Stomach smooth muscle (tissue), 2 donors: ENCODE measurements at regions not wholly inside any gene's neighbourhood (a gene's known extent, or its start where the extent isn't known, plus 50 kb on each side); places are given as distances from the start of the nearest gene placed in this dataset.

Source experiments
- H3K27ac ChIP-seq: one replicate; pipeline ENCODE4 v1.7.0; 2013; ENCODE audit warnings: mild to moderate bottlenecking, low read length, inconsistent platforms
- H3K27me3 ChIP-seq, 2 donors: one replicate each; pipeline ENCODE4 v1.7.0; 2013; ENCODE audit warnings: low read length in 2 of 2; ENCODE audit not compliant: insufficient read depth in 2 of 2, control insufficient read depth in 1 of 2
- H3K36me3 ChIP-seq, 2 donors: one replicate each; pipeline ENCODE4 v1.7.0; 2013; ENCODE audit warnings: low read length in 2 of 2; ENCODE audit not compliant: control insufficient read depth in 2 of 2, insufficient read depth in 2 of 2
- H3K4me1 ChIP-seq: one replicate; pipeline ENCODE4 v1.7.0; 2013; ENCODE audit warnings: low read length; ENCODE audit not compliant: control insufficient read depth, insufficient read depth
- H3K4me3 ChIP-seq, 2 donors: one replicate each; pipeline ENCODE4 v1.7.0; 2013; ENCODE audit warnings: low read length in 2 of 2
- H3K9ac ChIP-seq, 2 donors: one replicate each; pipeline ENCODE4 v1.7.0; 2013; ENCODE audit warnings: low read length in 2 of 2, mild to moderate bottlenecking in 1 of 2
- H3K9me3 ChIP-seq, 2 donors: one replicate each; pipeline ENCODE4 v1.7.0; 2013; ENCODE audit warnings: low read length in 2 of 2; ENCODE audit not compliant: control insufficient read depth in 2 of 2
- donor health status: healthy.
- donor health status: Pancreatic carcinoma.

DNA sequence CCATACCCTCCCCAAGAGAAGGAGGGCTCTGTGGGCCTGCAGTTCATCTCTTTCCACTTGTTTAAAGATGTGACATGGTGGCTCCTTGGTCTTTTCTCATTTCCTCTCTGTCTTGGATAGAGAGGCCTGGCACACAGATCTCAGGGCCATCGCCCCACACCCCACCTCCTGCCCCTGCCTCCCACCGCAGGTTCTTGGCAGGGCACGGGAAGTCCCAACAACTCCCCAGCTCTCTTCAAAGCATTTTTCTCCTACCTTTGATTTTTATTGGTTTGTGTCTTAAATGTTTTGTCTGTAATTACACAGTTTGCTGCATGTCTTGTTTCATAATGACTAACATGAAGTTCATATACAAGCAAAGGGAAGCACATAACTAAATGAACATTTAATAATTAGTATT, 178.5 kb upstream of the MSX2 start:
- Histone ChIP-seq H3K9me3 (peaks cover 0 to 5% of the 10 kb centered on the region in 2 donors), H3K36me3 (no peaks in the 10 kb centered on the region), H3K4me3 (no peak overlapping the region), H3K9ac (no peak overlapping the region), H3K27ac (no peak overlapping the region), H3K27me3 (no peaks in the 10 kb centered on the region), H3K4me1 (no peaks in the 10 kb centered on the region)

DNA sequence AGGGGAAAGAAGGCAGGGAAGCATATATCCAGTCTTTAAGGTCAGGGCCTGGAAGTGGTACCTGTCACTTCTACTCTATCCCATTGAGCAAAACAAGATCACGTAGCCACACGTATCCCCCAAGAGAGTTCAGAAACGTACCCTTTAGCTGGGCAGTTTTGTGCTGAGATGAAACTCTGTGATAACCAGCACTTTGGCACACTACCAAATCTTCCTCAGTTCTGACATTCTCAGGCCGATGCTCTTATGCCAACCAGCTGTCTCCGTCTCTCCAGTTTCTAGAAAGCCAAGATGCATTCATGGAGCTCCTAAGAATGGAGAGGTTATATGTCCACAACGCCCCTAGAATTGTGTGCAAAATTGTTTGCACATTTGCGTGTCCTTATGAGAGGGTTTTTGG, 176.6 kb upstream of the MSX2 start:
- H3K9ac ChIP-seq, result no peak overlapping the region
- H3K36me3 ChIP-seq, result no peaks in the 10 kb centered on the region
- peaks cover 0 to 5% of the 10 kb centered on the region in 2 donors for H3K9me3 ChIP-seq
- H3K27ac ChIP-seq, result no peak overlapping the region
- H3K4me1 ChIP-seq, result no peaks in the 10 kb centered on the region
- peaks cover 0 to 2% of the 10 kb centered on the region in 2 donors for H3K27me3 ChIP-seq
- H3K4me3 ChIP-seq, result no peak overlapping the region

DNA sequence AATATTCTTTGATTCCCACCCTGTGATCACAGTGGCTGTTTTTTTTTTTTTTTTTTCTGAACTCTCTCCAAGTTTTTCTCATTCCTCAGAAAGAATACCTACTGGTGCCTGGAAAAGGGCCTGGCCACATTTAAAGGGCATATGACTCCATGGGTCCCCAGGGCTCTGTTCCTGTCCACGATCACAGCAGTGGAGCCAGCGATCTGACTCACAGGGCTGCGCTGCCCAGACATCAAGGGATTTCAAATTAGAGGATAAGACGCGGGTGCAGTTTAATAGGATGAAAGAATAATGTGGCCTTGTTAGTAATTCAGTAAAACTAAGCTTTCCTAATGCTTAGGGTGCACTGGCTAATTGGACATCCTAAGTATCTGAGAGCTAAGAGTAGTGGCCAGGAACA, 175.1 kb upstream of the MSX2 start:
- no peaks in the 10 kb centered on the region for H3K4me1 ChIP-seq
- peaks cover 0 to 2% of the 10 kb centered on the region in 2 donors for H3K27me3 ChIP-seq

DNA sequence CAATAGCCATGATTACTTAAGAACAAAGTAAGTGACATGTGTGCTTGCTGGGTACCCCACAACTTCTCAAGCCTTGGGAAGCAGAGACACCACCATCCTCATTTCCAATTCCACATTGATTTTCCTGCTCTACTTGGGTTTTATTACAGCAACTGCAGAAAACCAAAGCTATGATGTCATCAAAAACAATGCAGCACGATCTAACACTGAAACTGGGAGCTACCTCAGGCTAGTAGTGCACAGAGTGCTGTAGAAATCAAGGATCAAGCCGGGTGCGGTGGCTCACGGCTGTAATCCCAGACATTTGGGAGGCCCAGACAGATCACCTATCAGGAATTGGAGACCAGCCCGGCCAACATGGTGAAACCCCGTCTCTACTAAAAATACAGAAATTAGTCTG, 174.4 kb upstream of the MSX2 start:
- H3K27me3 ChIP-seq, result peaks cover 0 to 2% of the 10 kb centered on the region in 2 donors
- no peak overlapping the region for H3K4me3 ChIP-seq
- H3K9me3 ChIP-seq, result peaks cover 0 to 5% of the 10 kb centered on the region in 2 donors
- H3K27ac ChIP-seq, result no peak overlapping the region
- H3K4me1 ChIP-seq, result no peaks in the 10 kb centered on the region
- H3K9ac ChIP-seq, result no peak overlapping the region
- no peaks in the 10 kb centered on the region for H3K36me3 ChIP-seq

More for the DNA sequence above, 175.1 kb upstream of the MSX2 start:
- no peak overlapping the region for H3K27ac ChIP-seq
- no peak overlapping the region for H3K4me3 ChIP-seq
- no peaks in the 10 kb centered on the region for H3K36me3 ChIP-seq
- peaks cover 0 to 5% of the 10 kb centered on the region in 2 donors for H3K9me3 ChIP-seq
- H3K9ac ChIP-seq, result no peak overlapping the region

DNA sequence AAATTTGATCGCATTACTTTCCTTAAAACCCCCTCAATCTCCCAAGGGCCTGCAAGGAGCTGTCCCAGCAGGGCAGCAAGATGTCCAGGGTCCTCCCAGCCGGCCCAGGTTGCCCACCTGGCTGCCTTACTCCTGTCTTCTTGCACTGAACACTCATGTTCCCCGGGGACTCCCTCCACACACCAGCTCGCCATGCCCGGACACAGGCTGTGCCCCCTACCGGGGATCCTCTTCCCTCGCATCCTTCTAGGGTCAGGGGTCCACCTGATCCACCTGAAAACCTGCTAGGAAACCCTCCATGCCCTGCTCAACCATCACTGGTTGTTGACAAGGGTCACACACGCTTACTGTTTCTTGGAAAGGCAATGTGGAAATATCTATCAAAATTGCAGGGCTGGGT, 172.0 kb upstream of the MSX2 start:
- peaks cover 0 to 5% of the 10 kb centered on the region in 2 donors for H3K9me3 ChIP-seq
- no peaks in the 10 kb centered on the region for H3K4me1 ChIP-seq
- H3K27ac ChIP-seq, result no peak overlapping the region
- H3K36me3 ChIP-seq, result no peaks in the 10 kb centered on the region
- H3K9ac ChIP-seq, result no peak overlapping the region
- H3K4me3 ChIP-seq, result no peak overlapping the region
- H3K27me3 ChIP-seq, result peaks cover 0 to 2% of the 10 kb centered on the region in 2 donors

DNA sequence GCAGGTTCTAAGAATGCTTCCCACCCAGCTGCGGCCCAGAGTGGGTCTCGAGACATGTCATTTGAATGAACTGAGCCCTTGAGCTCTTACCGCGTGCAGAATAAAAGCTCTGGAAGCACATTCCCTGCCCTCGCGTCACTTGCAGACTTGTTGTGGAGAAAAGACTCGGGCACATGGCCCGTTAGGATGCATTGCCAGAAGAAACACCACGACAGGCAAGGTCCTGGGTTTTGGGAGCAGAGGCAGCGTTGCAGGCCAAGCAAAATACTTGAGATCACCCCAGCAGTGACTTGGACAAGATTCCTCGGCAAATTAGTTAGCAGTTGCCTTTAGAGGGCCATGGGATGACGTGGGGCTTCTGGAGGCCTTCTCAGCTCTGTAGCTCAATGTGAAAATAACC, 170.8 kb upstream of the MSX2 start:
- H3K27ac ChIP-seq, result no peak overlapping the region
- H3K4me3 ChIP-seq, result no peak overlapping the region
- no peaks in the 10 kb centered on the region for H3K36me3 ChIP-seq
- no peak overlapping the region for H3K9ac ChIP-seq
- no peaks in the 10 kb centered on the region for H3K9me3 ChIP-seq
- no peaks in the 10 kb centered on the region for H3K4me1 ChIP-seq
- H3K27me3 ChIP-seq, result peaks cover 0 to 2% of the 10 kb centered on the region in 2 donors

DNA sequence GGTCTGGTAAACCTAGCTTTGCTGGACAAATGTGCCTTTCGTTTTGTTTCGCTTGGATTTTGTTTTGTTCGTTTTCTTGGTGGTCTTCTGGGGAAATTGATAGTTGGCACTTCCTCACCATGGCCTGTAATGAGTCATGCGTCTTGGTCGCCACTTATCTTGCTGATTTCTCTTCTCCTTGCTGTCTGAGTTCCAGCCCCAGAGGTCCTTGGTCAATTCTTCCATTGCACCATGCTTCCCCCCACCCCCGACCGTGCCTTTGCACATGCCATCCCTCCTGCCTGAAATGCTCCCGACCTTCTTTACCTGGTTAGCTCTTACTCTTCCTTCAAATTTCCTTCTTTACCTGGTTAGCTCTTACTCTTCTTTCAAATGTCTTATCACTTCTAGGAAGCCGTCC, 168.7 kb upstream of the MSX2 start:
- no peak overlapping the region for H3K4me3 ChIP-seq
- H3K36me3 ChIP-seq, result no peaks in the 10 kb centered on the region
- no peaks in the 10 kb centered on the region for H3K4me1 ChIP-seq
- no peak overlapping the region for H3K27ac ChIP-seq
- peaks cover 0 to 2% of the 10 kb centered on the region in 2 donors for H3K27me3 ChIP-seq
- H3K9me3 ChIP-seq, result no peaks in the 10 kb centered on the region
- no peak overlapping the region for H3K9ac ChIP-seq

DNA sequence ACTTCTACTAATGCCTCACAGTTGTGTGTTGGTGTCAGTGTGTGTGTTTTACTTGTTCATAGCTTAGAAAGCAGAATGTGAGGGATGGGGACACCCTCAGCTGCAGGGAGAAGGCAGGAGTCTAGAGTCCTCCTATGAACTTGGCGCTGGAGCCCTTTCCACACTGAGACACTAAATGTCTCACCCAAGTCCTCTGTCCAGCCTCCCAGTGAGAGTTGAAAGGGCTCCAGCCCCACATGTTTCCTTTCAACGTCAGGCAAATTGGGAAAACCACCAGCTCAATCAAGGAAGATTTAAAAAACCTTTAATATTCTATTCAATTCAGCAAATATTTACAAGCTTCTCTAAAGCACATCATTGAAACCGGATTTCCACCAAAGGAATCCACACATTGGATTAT, 167.6 kb upstream of the MSX2 start:
- Histone ChIP-seq H3K9ac (no peak overlapping the region), H3K4me3 (no peak overlapping the region), H3K27ac (no peak overlapping the region), H3K9me3 (no peaks in the 10 kb centered on the region), H3K4me1 (no peaks in the 10 kb centered on the region), H3K27me3 (peaks cover 0 to 5% of the 10 kb centered on the region in 2 donors), H3K36me3 (no peaks in the 10 kb centered on the region)

DNA sequence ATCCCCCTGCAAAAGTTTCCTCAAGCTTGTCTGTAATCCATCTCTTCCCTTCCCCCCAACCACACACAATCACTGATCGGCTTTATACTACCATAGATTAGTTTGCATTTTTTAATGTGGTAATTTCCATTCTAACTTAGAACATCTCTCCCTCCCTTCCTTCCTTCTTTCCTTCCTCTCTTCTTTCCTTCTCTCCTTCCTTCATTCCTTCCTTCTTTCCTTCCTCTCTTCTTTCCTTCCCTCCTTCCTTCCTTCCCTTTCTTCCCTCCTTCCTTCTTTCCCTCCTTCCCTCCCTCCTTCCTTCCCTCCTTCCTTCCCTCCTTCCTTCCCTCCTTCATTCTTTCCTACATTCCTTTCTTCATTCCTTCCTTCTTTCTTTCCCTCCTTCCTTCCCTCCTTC, 166.2 kb upstream of the MSX2 start:
- H3K9ac ChIP-seq, result no peak overlapping the region

DNA sequence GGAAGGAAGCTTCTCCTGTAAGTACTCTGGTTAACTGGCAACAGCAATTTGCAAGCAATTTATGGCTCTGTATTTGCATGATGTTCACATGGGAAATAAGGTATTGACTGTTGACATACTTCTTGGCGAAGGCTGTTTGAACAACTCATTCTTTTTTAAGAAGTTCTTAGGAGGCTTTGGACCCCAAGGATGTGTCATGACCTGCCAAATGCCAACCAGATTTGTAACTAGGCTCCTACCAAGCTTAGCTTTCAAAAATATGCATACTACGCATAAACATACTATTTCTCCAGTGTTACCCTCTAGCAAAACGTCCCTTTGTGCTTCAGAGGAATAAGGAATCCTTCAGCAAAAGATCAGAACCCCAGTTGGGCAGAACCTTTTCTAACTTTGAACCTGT, 165.2 kb upstream of the MSX2 start:
- Histone ChIP-seq H3K36me3 (no peaks in the 10 kb centered on the region), H3K9ac (no peak overlapping the region), H3K4me1 (no peaks in the 10 kb centered on the region), H3K9me3 (no peaks in the 10 kb centered on the region), H3K27me3 (peaks cover 0 to 4% of the 10 kb centered on the region in 2 donors), H3K27ac (no peak overlapping the region), H3K4me3 (no peak overlapping the region)

More for the DNA sequence above, 166.2 kb upstream of the MSX2 start:
- H3K36me3 ChIP-seq, result no peaks in the 10 kb centered on the region
- H3K4me1 ChIP-seq, result no peaks in the 10 kb centered on the region
- H3K4me3 ChIP-seq, result no peak overlapping the region
- H3K27me3 ChIP-seq, result peaks cover 0 to 3% of the 10 kb centered on the region in 2 donors
- H3K27ac ChIP-seq, result no peak overlapping the region
- H3K9me3 ChIP-seq, result no peaks in the 10 kb centered on the region

DNA sequence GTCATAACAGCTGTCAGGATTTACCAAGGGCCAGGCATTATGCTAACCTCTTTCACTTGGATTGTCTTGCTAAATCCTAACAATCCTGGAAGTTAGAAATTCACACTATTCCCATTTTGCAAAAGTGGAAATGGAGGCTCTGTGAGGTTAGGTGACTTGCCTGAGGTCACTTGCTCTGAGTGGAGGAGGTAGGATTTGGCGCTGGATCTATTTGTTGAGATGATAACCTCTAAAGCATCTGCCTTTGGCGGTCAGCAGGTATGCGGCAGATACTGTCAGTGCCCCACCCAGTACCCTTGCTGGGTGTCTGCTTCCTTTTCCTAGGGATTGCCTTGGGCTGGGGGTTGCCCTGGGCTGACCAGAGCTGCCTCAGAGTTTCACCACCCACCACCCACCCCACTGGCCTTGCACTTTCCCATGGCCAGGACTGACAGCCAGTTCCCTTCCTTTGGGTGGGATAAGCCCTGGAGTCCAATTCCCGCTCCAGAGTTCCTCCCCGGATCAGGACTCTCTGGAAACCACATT, 164.8 kb upstream of the MSX2 start:
- no peaks in the 10 kb centered on the region for H3K36me3 ChIP-seq
- no peak overlapping the region for H3K4me3 ChIP-seq
- no peaks in the 10 kb centered on the region for H3K9me3 ChIP-seq
- H3K27me3 ChIP-seq, result peaks cover 0 to 4% of the 10 kb centered on the region in 2 donors
- H3K9ac ChIP-seq, result no peak overlapping the region
- no peaks in the 10 kb centered on the region for H3K4me1 ChIP-seq
- no peak overlapping the region for H3K27ac ChIP-seq
